ENCODE measurements at regions not wholly inside any gene's neighbourhood (a gene's known extent, or its start where the extent isn't known, plus 50 kb on each side); places are given as distances from the start of the nearest gene placed in this dataset.
"Not testable (repeated sequence)": the region's sequence is repeated elsewhere in the genome, so short reads cannot be mapped to it uniquely, and the experiment has no call there.

DNA sequence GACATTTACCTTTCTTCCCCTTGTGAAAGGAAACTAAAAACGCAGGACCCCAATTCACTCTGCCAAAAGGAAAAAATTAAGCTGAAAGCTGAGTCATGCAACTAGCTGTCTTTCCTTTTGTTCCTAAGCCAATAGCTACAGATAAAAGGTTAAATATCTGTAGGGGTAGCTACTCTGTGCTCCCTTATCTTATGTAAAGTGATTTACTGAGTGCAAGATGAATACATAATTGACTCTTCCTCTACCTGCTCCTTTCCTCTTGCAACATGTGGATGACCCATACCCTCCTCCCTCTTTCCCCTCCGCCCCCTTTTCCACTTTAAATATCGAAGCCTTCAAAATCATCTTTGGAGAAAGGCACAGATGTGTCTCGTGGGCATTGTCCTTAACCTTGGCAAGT, 68.0 kb upstream of the ZNF157 start:
- H3K4me1 Mint-ChIP-seq (ENCODE audit: low read depth, unreplicated experiment): no peaks in the 10 kb centered on the region
- H3K27me3 Mint-ChIP-seq (ENCODE audit: unreplicated experiment): no peaks in the 10 kb centered on the region
- no peak for DNase-seq
- TF ChIP-seq CTCF (IDR thresholded peaks at IDR 0.05; ENCODE audit: unreplicated experiment): no peak
- BruUV-seq (replicated peaks): no TSS peak
- H3K36me3 Mint-ChIP-seq (ENCODE audit: insufficient read depth, unreplicated experiment): peaks cover 5% of the 10 kb centered on the region
- H3K27ac Mint-ChIP-seq (ENCODE audit: unreplicated experiment): no peak overlapping the region
- CTCF ChIA-PET: interaction anchor here (0.6 to 1.0 kb wide), 4 partner anchors 10 to 252 kb away, joined by 3 to 7 read pairs (median 5); no protein-coding TSS in a partner anchor
- no peak overlapping the region for H3K4me3 Mint-ChIP-seq (ENCODE audit: low read depth, unreplicated experiment)
- no peaks in the 10 kb centered on the region for H3K9me3 Mint-ChIP-seq (ENCODE audit: low read depth, unreplicated experiment)
- intact Hi-C loops (cut with micrococcal nuclease; ENCODE audit: unreplicated experiment): no loop called here

DNA sequence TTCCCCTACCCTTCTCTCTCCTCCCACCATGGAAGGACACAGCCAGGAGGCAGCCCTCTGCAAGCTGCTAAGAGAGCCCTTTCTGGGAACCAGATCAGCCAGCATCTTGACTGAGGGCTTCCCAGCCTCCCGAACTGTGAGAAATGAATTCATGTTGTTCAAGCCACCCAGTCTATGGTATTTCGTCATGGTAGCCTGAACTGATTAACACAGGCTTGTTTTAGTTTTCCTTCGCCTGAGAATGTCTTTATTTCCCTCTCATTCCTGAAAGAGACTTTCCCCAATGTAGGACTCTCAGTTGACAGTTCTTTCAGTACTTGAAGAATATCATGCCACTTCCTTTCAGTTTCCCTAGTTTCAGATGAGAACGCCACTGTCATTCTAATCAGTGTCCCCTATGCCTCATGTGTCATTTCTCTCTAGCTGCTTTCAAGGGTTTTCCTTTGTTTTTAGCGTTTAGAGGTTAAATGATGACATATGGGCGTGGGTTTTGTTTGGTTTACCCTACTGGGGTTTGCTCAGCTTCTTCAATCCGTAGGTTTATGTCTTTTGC, 63.8 kb upstream of the ZNF157 start:
- DNase-seq; CTCF ChIA-PET; H3K9me3 Mint-ChIP-seq (ENCODE audit: low read depth, unreplicated experiment); H3K4me1 Mint-ChIP-seq (ENCODE audit: low read depth, unreplicated experiment); H3K4me3 Mint-ChIP-seq (ENCODE audit: low read depth, unreplicated experiment); BruUV-seq (replicated peaks); H3K27ac Mint-ChIP-seq (ENCODE audit: unreplicated experiment); H3K27me3 Mint-ChIP-seq (ENCODE audit: unreplicated experiment); intact Hi-C loops (cut with micrococcal nuclease; ENCODE audit: unreplicated experiment); H3K36me3 Mint-ChIP-seq (ENCODE audit: insufficient read depth, unreplicated experiment): not testable (repeated sequence)

DNA sequence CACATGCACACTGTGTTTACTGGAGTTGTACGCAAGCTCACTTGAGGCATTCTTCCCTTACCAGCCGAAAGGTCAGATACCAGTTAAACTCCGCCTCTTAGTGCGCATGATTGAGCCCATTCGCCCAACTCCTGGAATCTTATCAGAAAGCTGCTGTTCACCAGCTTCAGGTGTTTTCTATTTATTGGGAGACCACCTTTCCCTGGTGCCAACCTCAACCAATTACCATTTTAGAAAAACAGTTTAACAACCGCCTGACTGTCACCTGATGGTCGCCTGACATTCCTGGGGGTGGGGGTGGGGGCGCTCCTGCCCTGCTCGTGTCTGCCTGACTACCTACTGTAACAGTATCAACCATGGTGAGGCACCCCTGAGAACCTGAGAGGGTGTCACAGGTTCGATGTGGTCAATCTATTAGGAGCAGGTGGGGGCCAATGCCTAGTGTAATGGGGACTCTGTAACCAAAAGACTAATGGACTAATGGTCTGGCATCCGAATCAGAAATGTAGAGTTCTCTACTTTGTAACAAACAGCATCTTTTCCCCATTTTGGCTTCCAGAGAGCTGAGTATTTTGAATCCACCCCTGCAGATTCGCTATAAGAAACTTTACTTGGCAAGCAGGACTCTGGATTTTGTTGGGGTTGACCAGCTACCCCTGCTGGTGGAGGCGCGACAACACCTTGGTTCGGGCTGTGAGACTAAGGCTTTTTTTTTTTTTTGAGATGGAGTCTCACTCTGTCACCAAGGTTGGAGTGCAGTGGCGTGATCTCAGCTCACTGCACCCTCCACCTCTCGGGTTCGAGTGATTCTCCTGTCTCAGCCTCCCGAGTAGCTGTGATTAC, 58.2 kb upstream of the ZNF157 start:
- CTCF ChIA-PET: interaction anchor here (0.6 to 1.5 kb wide), 8 partner anchors 10 to 379 kb away, joined by 4 to 8 read pairs (median 5); no protein-coding TSS in a partner anchor
- Mint-ChIP-seq H3K4me1 (ENCODE audit: low read depth, unreplicated experiment) (no peaks in the 10 kb centered on the region), H3K36me3 (ENCODE audit: insufficient read depth, unreplicated experiment) (no peaks in the 10 kb centered on the region), H3K4me3 (ENCODE audit: low read depth, unreplicated experiment) (no peak overlapping the region), H3K9me3 (ENCODE audit: low read depth, unreplicated experiment) (no peaks in the 10 kb centered on the region), H3K27ac (ENCODE audit: unreplicated experiment) (no peak overlapping the region), H3K27me3 (ENCODE audit: unreplicated experiment) (no peaks in the 10 kb centered on the region)
- peak; percentile 55 for TF ChIP-seq CTCF (IDR thresholded peaks at IDR 0.05; ENCODE audit: unreplicated experiment)
- peak; percentile 70 for DNase-seq
- intact Hi-C loops (cut with micrococcal nuclease; ENCODE audit: unreplicated experiment): loop anchor here (2.0 kb wide), 1 partner anchor 119 kb away; the partner anchor contains the start of gene UBA1
- BruUV-seq (replicated peaks): no TSS peak

- CTCF ChIA-PET: no interaction called here
- no TSS peak for BruUV-seq (replicated peaks)
- H3K4me3 Mint-ChIP-seq (ENCODE audit: low read depth, unreplicated experiment): no peak overlapping the region
- DNase-seq: no peak
- H3K27ac Mint-ChIP-seq (ENCODE audit: unreplicated experiment): no peak overlapping the region
- no peaks in the 10 kb centered on the region for H3K36me3 Mint-ChIP-seq (ENCODE audit: insufficient read depth, unreplicated experiment)
- no peaks in the 10 kb centered on the region for H3K9me3 Mint-ChIP-seq (ENCODE audit: low read depth, unreplicated experiment)
- no peaks in the 10 kb centered on the region for H3K27me3 Mint-ChIP-seq (ENCODE audit: unreplicated experiment)
- intact Hi-C loops (cut with micrococcal nuclease; ENCODE audit: unreplicated experiment): loop anchor here (2.0 kb wide), 1 partner anchor 120 kb away; the partner anchor contains the start of gene UBA1
- no peak for TF ChIP-seq CTCF (IDR thresholded peaks at IDR 0.05; ENCODE audit: unreplicated experiment)
- no peaks in the 10 kb centered on the region for H3K4me1 Mint-ChIP-seq (ENCODE audit: low read depth, unreplicated experiment)
These were observed 57.3 kb upstream of the ZNF157 start for GRCh38 chrX:47313056-47313455.

All from Calu3 (cell line).